SK-N-SH (cell line): ENCODE measurements at regions not wholly inside any gene's neighbourhood (a gene's known extent, or its start where the extent isn't known, plus 50 kb on each side); places are given as distances from the start of the nearest gene placed in this dataset.

Experiments used
- CTCF ChIA-PET: fragments of 300-600, 350-600 bp; formaldehyde crosslinking; extraction: SDS; loops from one replicate; lab custom pipeline; 2021; lab: Yijun Ruan, JAX
- POLR2A ChIA-PET: fragments of 350-600 bp; sonication (Branson Sonifier 250); formaldehyde crosslinking; extraction: SDS; loops from one replicate; lab custom pipeline; 2020; ENCODE audit warnings: antibody characterized with exemption, inconsistent platforms; lab: Yijun Ruan, JAX
- DNase-seq: peaks from one replicate; pipeline ENCODE4 v3.0.0; 2012
- H2AFZ ChIP-seq: fragments of 200-600 bp; sonication (generic); 2 replicates; pipeline ENCODE4 v1.8.1; 2016; ENCODE audit warnings: antibody characterized with exemption, mild to moderate bottlenecking, low read depth
- H3F3A ChIP-seq: fragments of 200-600 bp; sonication (generic); replicated peaks from 2 replicates; pipeline ENCODE3; 2016; ENCODE audit warnings: antibody characterized with exemption, mild to moderate bottlenecking; ENCODE audit not compliant: insufficient read depth
- H3K27ac ChIP-seq, 2 experiments: fragments of 200-500 bp in 1 of 2; fragments of 200-600 bp in 1 of 2; sonication (Bioruptor generic) in 1 of 2; sonication (generic), shearing (Covaris generic) in 1 of 2; 2 replicates each; pipeline versions ENCODE4 v1.5.1 to v1.6.1; 2014 to 2016; ENCODE audit warnings: low read depth in 2 of 2, inconsistent platforms in 1 of 2, low read length in 1 of 2, mild to moderate bottlenecking in 1 of 2, mixed read lengths in 1 of 2
- H3K27me3 ChIP-seq: fragments of 200-600 bp; sonication (generic), shearing (Covaris generic); 2 replicates; pipeline ENCODE4 v1.6.1; 2016; ENCODE audit warnings: mixed run types; ENCODE audit not compliant: insufficient read depth
- H3K36me3 ChIP-seq, 2 experiments: fragments of 200-500 bp in 1 of 2; fragments of 200-600 bp in 1 of 2; sonication (Bioruptor generic) in 1 of 2; sonication (generic) in 1 of 2; replicated peaks in 1 of 2; 2 replicates each; pipeline versions ENCODE3 to v1.5.1; 2014 to 2016; ENCODE audit warnings: low read length in 1 of 2, mild to moderate bottlenecking in 1 of 2; ENCODE audit not compliant: insufficient read depth in 2 of 2, control insufficient read depth in 1 of 2
- H3K4me1 ChIP-seq, 2 experiments: fragments of 200-500 bp in 1 of 2; fragments of 200-600 bp in 1 of 2; sonication (Bioruptor generic) in 1 of 2; sonication (generic), shearing (Covaris generic) in 1 of 2; 2 replicates each; pipeline versions ENCODE4 v1.5.1 to v1.6.1; 2014 to 2016; ENCODE audit warnings: low read depth in 1 of 2, low read length in 1 of 2, mixed run types in 1 of 2; ENCODE audit not compliant: insufficient read depth in 2 of 2, control insufficient read depth in 1 of 2
- H3K4me2 ChIP-seq: fragments of 200-600 bp; sonication (generic), shearing (Covaris generic); 2 replicates; pipeline ENCODE4 v1.6.1; 2017; ENCODE audit warnings: mixed run types
- H3K4me3 ChIP-seq, 2 experiments: fragments of 200-500 bp in 1 of 2; fragments of 200-600 bp in 1 of 2; sonication (Bioruptor generic) in 1 of 2; sonication (generic), shearing (Covaris generic) in 1 of 2; 2 replicates each; pipeline versions ENCODE4 v1.5.1 to v1.8.1; 2014 to 2016; ENCODE audit warnings: low read depth in 2 of 2, inconsistent platforms in 1 of 2, low read length in 1 of 2, mild to moderate bottlenecking in 1 of 2, mixed read lengths in 1 of 2, moderate library complexity in 1 of 2
- H3K79me2 ChIP-seq: fragments of 200-600 bp; sonication (generic); 2 replicates; pipeline ENCODE4 v1.8.1; 2017; ENCODE audit warnings: mild to moderate bottlenecking; ENCODE audit not compliant: insufficient read depth
- H3K9ac ChIP-seq: fragments of 200-600 bp; sonication (generic); 2 replicates; pipeline ENCODE4 v1.6.1; 2017; ENCODE audit warnings: mixed run types
- H3K9me2 ChIP-seq: fragments of 200-600 bp; sonication (generic); 2 replicates; pipeline ENCODE4 v1.6.1; 2017; ENCODE audit warnings: mixed run types
- H3K9me3 ChIP-seq: fragments of 200-600 bp; sonication (generic); 2 replicates; pipeline ENCODE4 v1.6.1; 2017; ENCODE audit warnings: mixed run types, mild to moderate bottlenecking, moderate library complexity
- H4K20me1 ChIP-seq: fragments of 200-600 bp; sonication (generic); 2 replicates; pipeline ENCODE4 v1.6.1; 2017; ENCODE audit warnings: mild to moderate bottlenecking, mixed run types; ENCODE audit not compliant: insufficient read depth
- EZH2phosphoT487 ChIP-seq: fragments of 200-600 bp; sonication (generic); IDR thresholded peaks from 2 replicates; pipeline ENCODE4 v1.6.1; 2017; ENCODE audit warnings: low read depth, mixed run types, mild to moderate bottlenecking, antibody characterized with exemption, moderate library complexity, borderline replicate concordance
- FOSL2 ChIP-seq: IDR thresholded peaks from 2 replicates; pipeline ENCODE4 v1.4.0; 2012; ENCODE audit warnings: low read depth, mild to moderate bottlenecking, moderate library complexity, borderline replicate concordance
- FOXM1 ChIP-seq: IDR thresholded peaks from 2 replicates; pipeline ENCODE4 v1.4.0; 2012; ENCODE audit warnings: low read depth, mild to moderate bottlenecking
- GATA2 ChIP-seq: sonication (generic); formaldehyde crosslinking; IDR thresholded peaks from 2 replicates; pipeline ENCODE4 v1.5.0; 2020; ENCODE audit warnings: mild to moderate bottlenecking, missing genetic modification reagents
- IRF3 ChIP-seq: fragments of 150-350 bp; IDR thresholded peaks from 2 replicates; pipeline ENCODE4 v1.6.1; 2016; ENCODE audit warnings: mild to moderate bottlenecking, low read depth, low read length
- MEF2A ChIP-seq: IDR thresholded peaks from 2 replicates; pipeline ENCODE4 v1.4.0; 2012; ENCODE audit warnings: low read depth, borderline replicate concordance
- MXI1 ChIP-seq: IDR thresholded peaks from 2 replicates; pipeline ENCODE4 v1.6.1; 2012; ENCODE audit warnings: mild to moderate bottlenecking, low read depth, low read length, improper control_type of control experiment
- NFIC ChIP-seq: IDR thresholded peaks from 2 replicates; pipeline ENCODE4 v1.4.0; 2012; ENCODE audit warnings: borderline replicate concordance
- REST ChIP-seq: IDR thresholded peaks from 2 replicates; pipeline ENCODE4 v1.6.1; 2012; ENCODE audit warnings: mild to moderate bottlenecking, low read depth, low read length, moderate library complexity
- RFX5 ChIP-seq: IDR thresholded peaks from 2 replicates; pipeline ENCODE4 v1.6.1; 2012; ENCODE audit warnings: mild to moderate bottlenecking, improper control_type of control experiment, low read length
- SMC3 ChIP-seq: IDR thresholded peaks from 2 replicates; pipeline ENCODE4 v1.6.1; 2012; ENCODE audit warnings: low read depth, low read length, improper control_type of control experiment
- TCF12 ChIP-seq: IDR thresholded peaks from 2 replicates; pipeline ENCODE4 v1.4.0; 2012
- TEAD4 ChIP-seq: IDR thresholded peaks from 2 replicates; pipeline ENCODE4 v1.4.0; 2012; ENCODE audit warnings: mild to moderate bottlenecking, borderline replicate concordance; ENCODE audit not compliant: insufficient read depth
- USF2 ChIP-seq: fragments of 150-350 bp; IDR thresholded peaks from 2 replicates; pipeline ENCODE4 v1.6.1; 2017; ENCODE audit warnings: antibody characterized with exemption, low read length, low read depth, borderline replicate concordance
- WGBS: methylation state at CpG from one replicate; pipeline ENCODE4 v1.1.6; 2017; ENCODE audit warnings: low lambda C conversion rate; 5-methylcytosine and 5-hydroxymethylcytosine counted together

GRCh38 chr3:154728285-154728684, 298.3 kb upstream of the GPR149 start:
- no peaks in the 10 kb centered on the region for H3K27me3 ChIP-seq
- POLR2A ChIA-PET = no interaction called here
- no peaks in the 10 kb centered on the region for H3K9me2 ChIP-seq
- TF ChIP-seq NFIC (no peak), GATA2 (no peak), FOXM1 (no peak), IRF3 (no peak), SMC3 (no peak), EZH2phosphoT487 (no peak), USF2 (no peak), REST (no peak), RFX5 (no peak), MXI1 (no peak), MEF2A (no peak)
- no peak overlapping the region for H2AFZ ChIP-seq
- no peak overlapping the region for H3K27ac ChIP-seq
- CTCF ChIA-PET = no interaction called here
- no peaks in the 10 kb centered on the region for H3F3A ChIP-seq
- H3K4me3 ChIP-seq = no peak overlapping the region
- H3K4me2 ChIP-seq = no peak overlapping the region
- no peaks in the 10 kb centered on the region for H3K9me3 ChIP-seq
- no peak for DNase-seq
- no peak overlapping the region for H3K9ac ChIP-seq
- no peaks in the 10 kb centered on the region for H4K20me1 ChIP-seq
- WGBS = 46% methylated on average over 1 of the region's 1 CpG
- H3K4me1 ChIP-seq = no peaks in the 10 kb centered on the region; a peak in 1 of 4 replicates
- no peaks in the 10 kb centered on the region for H3K79me2 ChIP-seq
- H3K36me3 ChIP-seq = no peaks in the 10 kb centered on the region

- WGBS = 28% methylated on average over 1 of the region's 1 CpG
- Histone ChIP-seq H4K20me1 (no peaks in the 10 kb centered on the region), H3K79me2 (no peaks in the 10 kb centered on the region), H3K36me3 (no peaks in the 10 kb centered on the region), H3K4me3 (no peak overlapping the region), H3K9ac (no peak overlapping the region), H3K27ac (no peak overlapping the region), H2AFZ (no peak overlapping the region), H3K9me2 (no peaks in the 10 kb centered on the region), H3K9me3 (no peaks in the 10 kb centered on the region), H3K27me3 (no peaks in the 10 kb centered on the region; the same call in 1 of the 2 replicates), H3K4me1 (no peaks in the 10 kb centered on the region), H3K4me2 (no peak overlapping the region), H3F3A (no peaks in the 10 kb centered on the region)
- DNase-seq = no peak
- POLR2A ChIA-PET = no interaction called here
- CTCF ChIA-PET = no interaction called here
- TF ChIP-seq FOSL2 = no peak
- no peak for TF ChIP-seq RFX5
- no peak for TF ChIP-seq TCF12
- TF ChIP-seq TEAD4 = no peak
Measured at GRCh38 chr3:154720921-154721320, 290.9 kb upstream of the GPR149 start.
